ENCODE measurements at regions not wholly inside any gene's neighbourhood (a gene's known extent, or its start where the extent isn't known, plus 50 kb on each side); places are given as distances from the start of the nearest gene placed in this dataset.
"Not testable (repeated sequence)": the region's sequence is repeated elsewhere in the genome, so short reads cannot be mapped to it uniquely, and the experiment has no call there.

GRCh38 chr1:214095896-214096295 is 108.1 kb downstream of the PROX1 start:
- FAIRE-seq; DNase-seq (ENCODE audit: insufficient read length, low spot score): not testable (repeated sequence)

- DNase-seq (ENCODE audit: insufficient read length, low spot score) (no peak), FAIRE-seq (no peak)
These were observed 113.5 kb downstream of the PROX1 start for GRCh38 chr1:214101246-214101645.

- FAIRE-seq (no peak), DNase-seq (ENCODE audit: insufficient read length, low spot score) (no peak)
These were observed 114.1 kb downstream of the PROX1 start for GRCh38 chr1:214101828-214102227.

GRCh38 chr1:214102907-214103306 is 115.1 kb downstream of the PROX1 start:
- FAIRE-seq (no peak), DNase-seq (ENCODE audit: insufficient read length, low spot score) (no peak)

- no peak for DNase-seq (ENCODE audit: insufficient read length, low spot score)
- no peak for FAIRE-seq
These were observed 116.0 kb downstream of the PROX1 start for GRCh38 chr1:214103778-214104177.

- DNase-seq (ENCODE audit: insufficient read length, low spot score) (no peak), FAIRE-seq (no peak)
These were observed 118.6 kb downstream of the PROX1 start for GRCh38 chr1:214106375-214106774.

GRCh38 chr1:214107322-214108096 is 119.7 kb downstream of the PROX1 start:
- DNase-seq (ENCODE audit: insufficient read length, low spot score) (no peak), FAIRE-seq (no peak)

- FAIRE-seq (no peak), DNase-seq (ENCODE audit: insufficient read length, low spot score) (no peak)
These were observed 120.3 kb downstream of the PROX1 start for GRCh38 chr1:214108097-214108446.

GRCh38 chr1:214111796-214112195 is 124.0 kb downstream of the PROX1 start:
- DNase-seq (ENCODE audit: insufficient read length, low spot score) (no peak), FAIRE-seq (no peak)

GRCh38 chr1:214116258-214116657 is 128.5 kb downstream of the PROX1 start:
- DNase-seq (ENCODE audit: insufficient read length, low spot score) (no peak), FAIRE-seq (no peak)

GRCh38 chr1:214117780-214118179 is 130.0 kb downstream of the PROX1 start:
- no peak for DNase-seq (ENCODE audit: insufficient read length, low spot score)

GRCh38 chr1:214120191-214120590 is 132.4 kb downstream of the PROX1 start:
- no peak for FAIRE-seq

More at GRCh38 chr1:214117780-214118179, 130.0 kb downstream of the PROX1 start:
- FAIRE-seq = no peak

GRCh38 chr1:214120951-214121350 is 133.2 kb downstream of the PROX1 start:
- no peak for FAIRE-seq

More at GRCh38 chr1:214120191-214120590, 132.4 kb downstream of the PROX1 start:
- no peak for DNase-seq (ENCODE audit: insufficient read length, low spot score)

GRCh38 chr1:214122110-214122509 is 134.3 kb downstream of the PROX1 start:
- no peak for DNase-seq (ENCODE audit: insufficient read length, low spot score)
- FAIRE-seq = no peak

More at GRCh38 chr1:214120951-214121350, 133.2 kb downstream of the PROX1 start:
- DNase-seq (ENCODE audit: insufficient read length, low spot score) = no peak

GRCh38 chr1:214123061-214123784 is 135.4 kb downstream of the PROX1 start:
- DNase-seq (ENCODE audit: insufficient read length, low spot score) = peak; percentile 18

GRCh38 chr1:214124281-214124805 is 136.6 kb downstream of the PROX1 start:
- DNase-seq (ENCODE audit: insufficient read length, low spot score) = no peak
- no peak for FAIRE-seq

More at GRCh38 chr1:214123061-214123784, 135.4 kb downstream of the PROX1 start:
- FAIRE-seq = peak; percentile 87

GRCh38 chr1:214124915-214125314 is 137.1 kb downstream of the PROX1 start:
- no peak for DNase-seq (ENCODE audit: insufficient read length, low spot score)
- FAIRE-seq = no peak

GRCh38 chr1:214125819-214126218 is 138.0 kb downstream of the PROX1 start:
- no peak for FAIRE-seq
- DNase-seq (ENCODE audit: insufficient read length, low spot score) = no peak

GRCh38 chr1:214126697-214127146 is 138.9 kb downstream of the PROX1 start:
- FAIRE-seq (no peak), DNase-seq (ENCODE audit: insufficient read length, low spot score) (no peak)

- DNase-seq (ENCODE audit: insufficient read length, low spot score) = no peak
- FAIRE-seq = no peak
These were observed 139.9 kb downstream of the PROX1 start for GRCh38 chr1:214127705-214128104.

- FAIRE-seq (no peak), DNase-seq (ENCODE audit: insufficient read length, low spot score) (no peak)
These were observed 145.1 kb upstream of the SMYD2 start for GRCh38 chr1:214135886-214136285.
